ENCODE measurements at regions not wholly inside any gene's neighbourhood (a gene's known extent, or its start where the extent isn't known, plus 50 kb on each side); places are given as distances from the start of the nearest gene placed in this dataset.

- DNase-seq, result no peak
Measured at GRCh38 chr15:26477044-26477443, 295.8 kb downstream of the GABRB3 start.

GRCh38 chr15:26475554-26475953 lies 297.3 kb downstream of the GABRB3 start:
- DNase-seq, result no peak

GRCh38 chr15:26472661-26473060 lies 300.2 kb downstream of the GABRB3 start:
- DNase-seq, result no peak

GRCh38 chr15:26461847-26462608 lies 310.8 kb downstream of the GABRB3 start:
- no peak for DNase-seq

- no peak for DNase-seq
Measured at GRCh38 chr15:26460165-26460564, 312.7 kb downstream of the GABRB3 start.

GRCh38 chr15:26455828-26456227 lies 317.0 kb downstream of the GABRB3 start:
- DNase-seq, result no peak

- no peak for DNase-seq
Measured at GRCh38 chr15:26453914-26454313, 319.0 kb downstream of the GABRB3 start.

- DNase-seq, result no peak
Measured at GRCh38 chr15:26451995-26452394, 320.9 kb downstream of the GABRB3 start.

- no peak for DNase-seq
Measured at GRCh38 chr15:26449291-26449690, 323.6 kb downstream of the GABRB3 start.

GRCh38 chr15:26443321-26443720 lies 329.5 kb downstream of the GABRB3 start:
- DNase-seq, result no peak

- DNase-seq, result no peak
Measured at GRCh38 chr15:26442680-26443079, 330.2 kb downstream of the GABRB3 start.

- DNase-seq, result no peak
Measured at GRCh38 chr15:26439681-26440080, 333.2 kb downstream of the GABRB3 start.

GRCh38 chr15:26438718-26439117 lies 334.1 kb downstream of the GABRB3 start:
- no peak for DNase-seq

GRCh38 chr15:26438316-26438715 lies 334.6 kb downstream of the GABRB3 start:
- DNase-seq, result no peak

GRCh38 chr15:26433818-26434217 lies 339.0 kb downstream of the GABRB3 start:
- no peak for DNase-seq

GRCh38 chr15:26433060-26433459 lies 339.8 kb downstream of the GABRB3 start:
- no peak for DNase-seq

- DNase-seq, result no peak
Measured at GRCh38 chr15:26421065-26421464, 351.8 kb downstream of the GABRB3 start.

GRCh38 chr15:26395624-26396023 lies 377.2 kb downstream of the GABRB3 start:
- no peak for DNase-seq

GRCh38 chr15:26394801-26395200 lies 378.1 kb downstream of the GABRB3 start:
- DNase-seq, result no peak

- DNase-seq, result no peak
Measured at GRCh38 chr15:26392956-26393355, 379.9 kb downstream of the GABRB3 start.

- DNase-seq, result no peak
Measured at GRCh38 chr15:26391567-26392194, 381.2 kb downstream of the GABRB3 start.

- DNase-seq, result no peak
Measured at GRCh38 chr15:26382444-26383072, 390.3 kb downstream of the GABRB3 start.

- DNase-seq, result no peak
Measured at GRCh38 chr15:26378304-26378703, 394.6 kb downstream of the GABRB3 start.

GRCh38 chr15:26376243-26376642 lies 396.6 kb downstream of the GABRB3 start:
- no peak for DNase-seq
